T-helper 2 cell treated with Interferon-gamma antibody and Interleukin-4, amounts not matched to agents 5 μg/mL and 100 μg/mL, for 36 hours (primary cell): ENCODE measurements at regions not wholly inside any gene's neighbourhood (a gene's known extent, or its start where the extent isn't known, plus 50 kb on each side); places are given as distances from the start of the nearest gene placed in this dataset.

ENCODE experiments used
- DNase-seq: peaks from one replicate; pipeline ENCODE4 v3.0.0; 2021; ENCODE audit warnings: low spot score
- H3K27ac Mint-ChIP-seq: one replicate; pipeline ENCODE4 v1.8.0; 2021; ENCODE audit warnings: mild to moderate bottlenecking, mixed read lengths
- H3K27me3 Mint-ChIP-seq: one replicate; pipeline ENCODE4 v1.8.0; 2021; ENCODE audit warnings: low read depth, mixed read lengths
- H3K36me3 Mint-ChIP-seq: one replicate; pipeline ENCODE4 v1.8.0; 2021; ENCODE audit warnings: low read depth, mixed read lengths
- H3K4me1 Mint-ChIP-seq: one replicate; pipeline ENCODE4 v1.8.0; 2021; ENCODE audit warnings: low read depth, mixed read lengths
- H3K4me3 Mint-ChIP-seq: one replicate; pipeline ENCODE4 v1.8.0; 2022; ENCODE audit warnings: mild to moderate bottlenecking, moderate library complexity, mixed read lengths
- H3K9me3 Mint-ChIP-seq: one replicate; pipeline ENCODE4 v1.8.0; 2021; ENCODE audit warnings: mixed read lengths

GRCh38 chr1:8184301-8184700 is 133.6 kb upstream of the SLC45A1 start:
- Mint-ChIP-seq H3K9me3 (peaks cover 10% of the 10 kb centered on the region), H3K36me3 (peaks cover 2% of the 10 kb centered on the region), H3K4me3 (no peak overlapping the region), H3K4me1 (peaks cover 22% of the 10 kb centered on the region), H3K27me3 (no peaks in the 10 kb centered on the region), H3K27ac (no peak overlapping the region)
- DNase-seq = no peak

- H3K9me3 Mint-ChIP-seq = peaks cover 21% of the 10 kb centered on the region
- peak overlapping the region; percentile 68 for H3K4me3 Mint-ChIP-seq
- H3K36me3 Mint-ChIP-seq = peaks cover 11% of the 10 kb centered on the region
- DNase-seq = peak; percentile 51
- H3K27me3 Mint-ChIP-seq = no peaks in the 10 kb centered on the region
- H3K27ac Mint-ChIP-seq = peak overlapping the region; percentile 88
- peaks cover 22% of the 10 kb centered on the region for H3K4me1 Mint-ChIP-seq
Measured at GRCh38 chr1:8182034-8182761, 135.7 kb upstream of the SLC45A1 start.

GRCh38 chr1:8179132-8179793 is 138.7 kb upstream of the SLC45A1 start:
- DNase-seq = no peak
- peaks cover 21% of the 10 kb centered on the region for H3K9me3 Mint-ChIP-seq
- H3K4me1 Mint-ChIP-seq = peaks cover 22% of the 10 kb centered on the region
- no peaks in the 10 kb centered on the region for H3K27me3 Mint-ChIP-seq
- H3K4me3 Mint-ChIP-seq = no peak overlapping the region
- H3K27ac Mint-ChIP-seq = no peak overlapping the region
- peaks cover 11% of the 10 kb centered on the region for H3K36me3 Mint-ChIP-seq

DNA sequence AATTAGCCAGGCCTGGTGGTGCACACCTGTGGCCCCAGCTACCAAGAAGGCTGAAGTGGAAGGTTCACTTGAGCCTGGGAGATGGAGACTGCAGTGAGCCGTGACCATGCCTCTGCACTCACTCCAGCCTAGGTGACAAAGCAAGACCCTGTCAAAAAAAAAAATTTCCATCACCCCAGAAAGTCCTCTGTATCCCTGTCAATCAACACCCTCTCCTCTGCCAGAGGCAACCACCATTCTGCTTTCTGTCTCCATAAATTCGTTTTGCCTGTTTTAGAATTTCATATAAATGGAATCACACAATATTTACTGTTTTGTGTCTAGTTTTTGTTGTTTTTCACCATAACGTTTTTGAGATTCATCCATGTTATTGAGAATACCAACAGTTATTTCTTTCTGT is 141.6 kb upstream of the SLC45A1 start:
- H3K27me3 Mint-ChIP-seq = no peaks in the 10 kb centered on the region
- DNase-seq = no peak

GRCh38 chr1:8174807-8175206 is 143.1 kb upstream of the SLC45A1 start:
- Mint-ChIP-seq H3K4me3 (no peak overlapping the region), H3K36me3 (peaks cover 11% of the 10 kb centered on the region), H3K27ac (no peak overlapping the region), H3K27me3 (no peaks in the 10 kb centered on the region), H3K9me3 (peaks cover 16% of the 10 kb centered on the region), H3K4me1 (peaks cover 4% of the 10 kb centered on the region)
- no peak for DNase-seq

More for the DNA sequence above, 141.6 kb upstream of the SLC45A1 start:
- Mint-ChIP-seq H3K9me3 (peaks cover 21% of the 10 kb centered on the region), H3K27ac (no peak overlapping the region), H3K4me1 (no peaks in the 10 kb centered on the region), H3K36me3 (peaks cover 11% of the 10 kb centered on the region), H3K4me3 (no peak overlapping the region)

GRCh38 chr1:8171751-8172464 is 145.8 kb upstream of the ERRFI1 start:
- no peaks in the 10 kb centered on the region for H3K27me3 Mint-ChIP-seq
- peaks cover 2% of the 10 kb centered on the region for H3K36me3 Mint-ChIP-seq
- no peak overlapping the region for H3K4me3 Mint-ChIP-seq
- H3K4me1 Mint-ChIP-seq = peaks cover 23% of the 10 kb centered on the region
- no peak overlapping the region for H3K27ac Mint-ChIP-seq
- H3K9me3 Mint-ChIP-seq = no peaks in the 10 kb centered on the region
- no peak for DNase-seq

GRCh38 chr1:8170059-8170835 is 144.1 kb upstream of the ERRFI1 start:
- Mint-ChIP-seq H3K36me3 (peaks cover 2% of the 10 kb centered on the region), H3K9me3 (no peaks in the 10 kb centered on the region), H3K4me1 (peaks cover 28% of the 10 kb centered on the region), H3K27ac (peak overlapping the region; percentile 98), H3K27me3 (no peaks in the 10 kb centered on the region), H3K4me3 (peak overlapping the region; percentile 60)
- no peak for DNase-seq

GRCh38 chr1:8169364-8170058 is 143.4 kb upstream of the ERRFI1 start:
- peak overlapping the region; percentile 60 for H3K4me3 Mint-ChIP-seq
- H3K27me3 Mint-ChIP-seq = no peaks in the 10 kb centered on the region
- peak; percentile 30 for DNase-seq

GRCh38 chr1:8167936-8168335 is 141.8 kb upstream of the ERRFI1 start:
- Mint-ChIP-seq H3K4me3 (no peak overlapping the region), H3K36me3 (peaks cover 2% of the 10 kb centered on the region), H3K27me3 (no peaks in the 10 kb centered on the region), H3K4me1 (peaks cover 28% of the 10 kb centered on the region), H3K9me3 (no peaks in the 10 kb centered on the region), H3K27ac (peak overlapping the region; percentile 69)
- no peak for DNase-seq

More at GRCh38 chr1:8169364-8170058, 143.4 kb upstream of the ERRFI1 start:
- H3K27ac Mint-ChIP-seq = peak overlapping the region; percentile 98
- peaks cover 28% of the 10 kb centered on the region for H3K4me1 Mint-ChIP-seq
- peaks cover 2% of the 10 kb centered on the region for H3K36me3 Mint-ChIP-seq
- no peaks in the 10 kb centered on the region for H3K9me3 Mint-ChIP-seq

- H3K4me1 Mint-ChIP-seq = peaks cover 28% of the 10 kb centered on the region
- peaks cover 2% of the 10 kb centered on the region for H3K36me3 Mint-ChIP-seq
- H3K27me3 Mint-ChIP-seq = peaks cover 2% of the 10 kb centered on the region
Measured at GRCh38 chr1:8166406-8166805, 140.3 kb upstream of the ERRFI1 start.

DNA sequence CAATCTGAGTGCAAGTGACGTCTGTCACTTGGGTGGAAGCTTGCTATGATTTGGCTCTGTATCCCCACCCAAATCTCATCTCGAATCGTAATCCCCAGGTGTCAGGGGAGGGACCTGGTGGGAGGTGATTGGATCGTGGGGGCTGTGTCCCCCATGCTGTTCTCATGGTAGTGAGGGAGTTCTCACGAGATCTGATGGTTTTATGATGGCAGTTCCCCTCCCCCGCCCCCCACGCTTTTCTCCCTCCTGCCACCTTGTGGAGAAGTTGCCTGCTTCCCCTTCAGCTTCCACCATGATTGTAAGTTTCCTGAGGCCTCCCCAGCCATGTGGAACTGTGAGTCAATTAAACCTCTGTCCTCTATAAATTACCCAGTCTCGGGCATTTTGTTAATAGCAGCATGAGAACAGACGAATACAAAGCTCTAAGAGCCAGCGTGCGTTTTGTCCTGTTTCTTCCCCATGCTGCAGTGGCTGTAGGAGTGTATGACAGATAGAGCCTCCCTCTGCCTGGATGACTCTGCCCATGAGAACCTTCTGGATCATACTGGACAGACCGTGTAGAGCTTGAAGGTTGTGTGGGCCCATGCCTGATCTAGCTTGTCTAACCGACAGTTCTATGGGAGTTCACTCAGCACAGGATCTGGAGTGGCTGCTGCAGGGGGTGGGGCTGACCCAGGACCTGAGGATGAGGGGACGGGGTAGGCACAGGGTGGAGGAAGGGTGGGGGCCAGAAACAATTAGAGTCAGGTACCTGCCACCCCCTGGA is 139.7 kb upstream of the ERRFI1 start:
- Mint-ChIP-seq H3K9me3 (no peaks in the 10 kb centered on the region), H3K4me1 (peaks cover 28% of the 10 kb centered on the region), H3K27ac (no peak overlapping the region), H3K36me3 (peaks cover 2% of the 10 kb centered on the region), H3K4me3 (no peak overlapping the region), H3K27me3 (peaks cover 2% of the 10 kb centered on the region)
- DNase-seq = no peak

More at GRCh38 chr1:8166406-8166805, 140.3 kb upstream of the ERRFI1 start:
- Mint-ChIP-seq H3K4me3 (no peak overlapping the region), H3K9me3 (no peaks in the 10 kb centered on the region), H3K27ac (peak overlapping the region; percentile 41)
- no peak for DNase-seq

DNA sequence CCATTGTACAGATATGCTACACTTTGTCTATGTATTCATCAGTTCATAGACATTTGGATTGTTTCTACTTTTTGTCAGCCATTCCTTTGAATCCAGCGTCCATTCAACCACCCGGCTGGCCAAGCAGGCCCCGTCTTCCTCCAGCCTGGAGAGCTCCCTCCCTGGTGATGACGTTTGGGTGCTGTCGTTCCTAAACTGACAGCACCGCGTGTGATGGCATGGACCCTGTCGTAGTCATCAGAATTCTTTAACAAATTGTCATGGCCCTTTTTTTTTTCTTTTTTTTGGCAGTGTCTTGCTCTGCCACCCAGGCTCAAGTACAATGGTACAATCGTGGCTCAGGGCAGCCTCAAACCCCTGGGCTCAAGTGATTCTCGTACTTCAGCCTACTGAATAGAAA is 138.6 kb upstream of the ERRFI1 start:
- Mint-ChIP-seq H3K36me3 (peaks cover 2% of the 10 kb centered on the region), H3K4me3 (no peak overlapping the region), H3K27me3 (peaks cover 2% of the 10 kb centered on the region), H3K27ac (no peak overlapping the region), H3K4me1 (peaks cover 22% of the 10 kb centered on the region), H3K9me3 (no peaks in the 10 kb centered on the region)
- DNase-seq = no peak
